H9 (cell line): ENCODE measurements at regions not wholly inside any gene's neighbourhood (a gene's known extent, or its start where the extent isn't known, plus 50 kb on each side); places are given as distances from the start of the nearest gene placed in this dataset.

Experiments used
- DNase-seq: peaks from one replicate; pipeline ENCODE4 v3.0.0-alpha.2; 2017
- H2AFZ ChIP-seq: one replicate; pipeline ENCODE4 v1.6.1; 2013; ENCODE audit warnings: mild to moderate bottlenecking, low read length, control low read depth, moderate library complexity
- H2AK5ac ChIP-seq: 2 replicates; pipeline ENCODE4 v1.6.1; 2013; ENCODE audit warnings: low read length, control low read depth, mixed read lengths; ENCODE audit not compliant: insufficient read length
- H2BK120ac ChIP-seq: one replicate; pipeline ENCODE4 v1.6.1; 2013; ENCODE audit warnings: low read depth, mild to moderate bottlenecking, low read length, control low read depth, inconsistent platforms; ENCODE audit not compliant: poor library complexity, severe bottlenecking
- H2BK12ac ChIP-seq: 2 replicates; pipeline ENCODE4 v1.6.1; 2013; ENCODE audit warnings: low read length, control low read depth, mixed read lengths, low read depth; ENCODE audit not compliant: insufficient read length
- H2BK15ac ChIP-seq: 2 replicates; pipeline ENCODE4 v1.6.1; 2013; ENCODE audit warnings: low read depth, low read length, control low read depth
- H2BK20ac ChIP-seq: one replicate; pipeline ENCODE4 v1.6.1; 2013; ENCODE audit warnings: low read depth, mild to moderate bottlenecking, low read length, control low read depth, inconsistent platforms; ENCODE audit not compliant: poor library complexity, severe bottlenecking
- H2BK5ac ChIP-seq: 2 replicates; pipeline ENCODE4 v1.6.1; 2013; ENCODE audit warnings: low read length, control low read depth, mixed read lengths; ENCODE audit not compliant: insufficient read length
- H3K14ac ChIP-seq: 2 replicates; pipeline ENCODE4 v1.6.1; 2013; ENCODE audit warnings: low read length, control low read depth; ENCODE audit not compliant: insufficient read depth
- H3K18ac ChIP-seq: 2 replicates; pipeline ENCODE4 v1.6.1; 2013; ENCODE audit warnings: low read depth, mild to moderate bottlenecking, mixed read lengths, low read length, control low read depth; ENCODE audit not compliant: insufficient read length
- H3K23ac ChIP-seq: 2 replicates; pipeline ENCODE4 v1.6.1; 2013; ENCODE audit warnings: low read length, control low read depth, mixed read lengths, low read depth; ENCODE audit not compliant: insufficient read length
- H3K23me2 ChIP-seq: 2 replicates; pipeline ENCODE4 v1.6.1; 2013; ENCODE audit warnings: low read depth, mild to moderate bottlenecking, mixed read lengths, low read length, control low read depth; ENCODE audit not compliant: insufficient read length, poor library complexity, severe bottlenecking
- H3K27ac ChIP-seq: 2 replicates; pipeline ENCODE4 v1.5.1; 2013; ENCODE audit warnings: low read length, control low read depth, mixed read lengths, low read depth; ENCODE audit not compliant: insufficient read length
- H3K27me3 ChIP-seq: 2 replicates; pipeline ENCODE4 v1.6.1; 2013; ENCODE audit warnings: low read length, control low read depth, inconsistent platforms; ENCODE audit not compliant: insufficient read depth
- H3K4ac ChIP-seq: 2 replicates; pipeline ENCODE4 v1.6.1; 2013; ENCODE audit warnings: low read depth, mild to moderate bottlenecking, control low read depth, inconsistent platforms, low read length, moderate library complexity
- H3K4me1 ChIP-seq: 2 replicates; pipeline ENCODE4 v1.6.1; 2013; ENCODE audit warnings: low read length, control low read depth, inconsistent platforms; ENCODE audit not compliant: insufficient read depth
- H3K4me2 ChIP-seq: 2 replicates; pipeline ENCODE4 v1.6.1; 2013; ENCODE audit warnings: low read length, control low read depth, mixed read lengths; ENCODE audit not compliant: insufficient read length, insufficient read depth
- H3K56ac ChIP-seq: 2 replicates; pipeline ENCODE4 v1.6.1; 2013; ENCODE audit warnings: low read depth, mild to moderate bottlenecking, mixed read lengths, low read length, control low read depth; ENCODE audit not compliant: insufficient read length
- H3K79me1 ChIP-seq: 2 replicates; pipeline ENCODE4 v1.6.1; 2013; ENCODE audit warnings: low read depth, mild to moderate bottlenecking, moderate library complexity, low read length, control low read depth, inconsistent platforms; ENCODE audit not compliant: insufficient read depth, poor library complexity, severe bottlenecking
- H3K79me2 ChIP-seq: 2 replicates; pipeline ENCODE4 v1.6.1; 2013; ENCODE audit warnings: low read length, control low read depth, inconsistent platforms; ENCODE audit not compliant: insufficient read depth
- H3K9ac ChIP-seq: 2 replicates; pipeline ENCODE4 v1.6.1; 2013; ENCODE audit warnings: low read length, control low read depth, mixed read lengths; ENCODE audit not compliant: insufficient read length; ENCODE audit errors: extremely low read depth
- H3K9me3 ChIP-seq: one replicate; pipeline ENCODE4 v1.6.1; 2013; ENCODE audit warnings: low read depth, low read length, inconsistent platforms; ENCODE audit not compliant: control insufficient read depth
- H3T11ph ChIP-seq: one replicate; pipeline ENCODE4 v1.6.1; 2013; ENCODE audit warnings: mild to moderate bottlenecking, low read length, control low read depth, inconsistent platforms
- H4K20me1 ChIP-seq: one replicate; pipeline ENCODE4 v1.6.1; 2013; ENCODE audit not compliant: control insufficient read depth, insufficient read length, insufficient read depth
- H4K5ac ChIP-seq: 2 replicates; pipeline ENCODE4 v1.6.1; 2013; ENCODE audit warnings: low read depth, mild to moderate bottlenecking, mixed read lengths, low read length, control low read depth; ENCODE audit not compliant: insufficient read length
- H4K8ac ChIP-seq: replicated peaks from 2 replicates; pipeline ENCODE4 v1.6.1; 2013; ENCODE audit warnings: low read length, control low read depth, mixed read lengths, low read depth; ENCODE audit not compliant: insufficient read length
- H4K91ac ChIP-seq: 2 replicates; pipeline ENCODE4 v1.6.1; 2013; ENCODE audit warnings: low read depth, mild to moderate bottlenecking, moderate library complexity, mixed read lengths, low read length, control low read depth; ENCODE audit not compliant: insufficient read length
- H3K27ac Mint-ChIP-seq, 3 experiments: 2 replicates in 2 of 3; 3 replicates in 1 of 3; pipeline ENCODE4 v1.8.0; 2020 to 2021; ENCODE audit warnings: mixed read lengths in 3 of 3, mild to moderate bottlenecking in 1 of 3, moderate library complexity in 1 of 3
- H3K27me3 Mint-ChIP-seq: 2 replicates; pipeline ENCODE4 v1.8.0; 2021; ENCODE audit warnings: low read depth, mild to moderate bottlenecking, moderate library complexity, mixed read lengths
- H3K36me3 Mint-ChIP-seq, 3 experiments: 2 replicates in 2 of 3; 3 replicates in 1 of 3; pipeline ENCODE4 v1.8.0; 2020 to 2021; ENCODE audit warnings: low read depth in 3 of 3, mixed read lengths in 3 of 3; ENCODE audit not compliant: insufficient read depth in 1 of 3
- H3K4me1 Mint-ChIP-seq, 2 experiments: 2 replicates each; pipeline ENCODE4 v1.8.0; 2020; ENCODE audit warnings: mixed read lengths in 2 of 2
- H3K4me3 Mint-ChIP-seq, 2 experiments: 2 replicates in 1 of 2; 3 replicates in 1 of 2; pipeline ENCODE4 v1.8.0; 2020 to 2021; ENCODE audit warnings: mild to moderate bottlenecking in 2 of 2, mixed read lengths in 2 of 2, moderate library complexity in 1 of 2
- H3K9me3 Mint-ChIP-seq, 2 experiments: 2 replicates in 1 of 2; 3 replicates in 1 of 2; pipeline ENCODE4 v1.8.0; 2020; ENCODE audit warnings: mild to moderate bottlenecking in 2 of 2, mixed read lengths in 2 of 2, moderate library complexity in 1 of 2
- CTCF ChIP-seq: fragments of 200-600 bp; sonication (generic); conservative IDR thresholded peaks from 3 replicates; pipeline ENCODE4 v1.8.0; 2021; ENCODE audit warnings: antibody characterized with exemption, mild to moderate bottlenecking
- WGBS: extraction: QIAGEN DNeasy Blood & Tissue Kit; methylation state at CpG from one replicate; pipeline ENCODE4 v1.1.7; 2013; ENCODE audit warnings: missing lambda C conversion rate, low lambda C conversion rate, mixed read lengths; ENCODE audit not compliant: insufficient read length; ENCODE audit errors: extremely low coverage; 5-methylcytosine and 5-hydroxymethylcytosine counted together

DNA sequence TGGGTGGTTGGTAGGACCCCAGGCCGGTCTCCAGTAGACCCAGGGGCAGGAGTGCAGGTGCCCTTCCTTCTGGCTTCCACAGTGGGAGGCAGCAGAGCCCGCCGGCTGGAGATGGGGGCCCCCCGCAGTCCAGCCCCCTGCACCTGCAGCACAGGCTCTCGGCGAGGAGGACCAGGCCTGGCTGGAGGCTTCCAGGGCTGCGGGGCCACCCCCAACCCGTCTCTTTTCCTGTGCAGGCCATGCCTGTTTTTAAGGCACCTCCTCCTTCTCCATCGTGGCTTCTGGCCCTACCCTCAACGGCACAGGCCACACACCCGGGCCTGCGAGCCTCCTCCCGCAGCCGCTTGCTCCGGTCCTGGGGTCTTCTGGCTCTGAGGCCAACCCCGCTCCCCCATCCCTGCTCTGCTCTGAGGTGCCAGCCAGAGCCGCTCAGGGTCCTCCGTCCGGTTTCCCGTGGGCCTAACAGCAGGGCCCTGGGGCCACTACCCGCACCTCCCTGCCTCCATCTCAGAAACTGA, 77.2 kb upstream of the ANKRD10 start:
- H2BK120ac ChIP-seq: no peak overlapping the region
- TF ChIP-seq CTCF: no peak
- no peak overlapping the region for H3K9ac ChIP-seq
- no peak overlapping the region for H3K4ac ChIP-seq
- no peak overlapping the region for H3K27ac Mint-ChIP-seq
- no peaks in the 10 kb centered on the region for H3K36me3 Mint-ChIP-seq
- H3K27me3 ChIP-seq: no peaks in the 10 kb centered on the region
- H4K5ac ChIP-seq: no peak overlapping the region
- no peaks in the 10 kb centered on the region for H3K23me2 ChIP-seq
- no peak overlapping the region for H3K23ac ChIP-seq
- H3K79me2 ChIP-seq: no peaks in the 10 kb centered on the region
- H3K4me3 Mint-ChIP-seq: no peak overlapping the region
- DNase-seq: no peak
- no peak overlapping the region for H3K56ac ChIP-seq
- no peak overlapping the region for H4K91ac ChIP-seq
- H3K4me1 ChIP-seq: no peaks in the 10 kb centered on the region; the same call in 1 of the 2 replicates
- WGBS: no CpG with 5 or more reads among the region's 21 CpGs
- H3K27ac ChIP-seq: no peak overlapping the region
- peaks cover 28% of the 10 kb centered on the region for H3K27me3 Mint-ChIP-seq
- H3K9me3 Mint-ChIP-seq: 0 out of 5 replicates have a peak, but pooled peaks cover 0 to 2% of the 10 kb centered on the region in 2 experiments
- no peak overlapping the region for H3K4me2 ChIP-seq
- H2BK12ac ChIP-seq: no peak overlapping the region
- H3K79me1 ChIP-seq: no peaks in the 10 kb centered on the region
- no peak overlapping the region for H3K14ac ChIP-seq
- no peak overlapping the region for H2AFZ ChIP-seq
- no peak overlapping the region for H2BK20ac ChIP-seq
- H3K9me3 ChIP-seq: no peaks in the 10 kb centered on the region
- no peaks in the 10 kb centered on the region for H4K20me1 ChIP-seq
- H4K8ac ChIP-seq: no peak overlapping the region
- no peak overlapping the region for H2AK5ac ChIP-seq
- H3K4me1 Mint-ChIP-seq: peaks cover 11 to 12% of the 10 kb centered on the region in 2 experiments
- H3K18ac ChIP-seq: no peak overlapping the region
- no peak overlapping the region for H3T11ph ChIP-seq
- H2BK5ac ChIP-seq: no peak overlapping the region
- no peak overlapping the region for H2BK15ac ChIP-seq
